Sigmoid colon (tissue), 4 donors: ENCODE measurements at regions not wholly inside any gene's neighbourhood (a gene's known extent, or its start where the extent isn't known, plus 50 kb on each side); places are given as distances from the start of the nearest gene placed in this dataset.

Experiments used
- CTCF ChIP-seq, 4 experiments: fragments of 450-650 bp in 3 of 4; fragments of 200-600 bp in 1 of 4; IDR thresholded peaks; one replicate each; pipeline ENCODE4 v1.5.1; 2016 to 2019; ENCODE audit warnings: antibody characterized with exemption in 4 of 4, mild to moderate bottlenecking in 3 of 4, moderate library complexity in 2 of 4
- EP300 ChIP-seq, 4 donors: sonication (generic); formaldehyde crosslinking; IDR thresholded peaks; one replicate each; pipeline ENCODE4 v1.6.1; 2017; ENCODE audit warnings: antibody characterized with exemption in 4 of 4
- POLR2A ChIP-seq, 2 donors: fragments of 450-650 bp; IDR thresholded peaks; one replicate each; pipeline ENCODE4 v1.6.1; 2016; ENCODE audit warnings: antibody characterized with exemption in 2 of 2, mild to moderate bottlenecking in 2 of 2, moderate library complexity in 2 of 2
- POLR2AphosphoS5 ChIP-seq, 4 donors: sonication (generic); formaldehyde crosslinking; IDR thresholded peaks; one replicate each; pipeline ENCODE4 v1.6.1; 2017; ENCODE audit warnings: antibody characterized with exemption in 4 of 4

- no peak for TF ChIP-seq CTCF (IDR thresholded peaks at IDR 0.05)
- no peak for TF ChIP-seq POLR2A (IDR thresholded peaks at IDR 0.05)
- no peak for TF ChIP-seq POLR2AphosphoS5 (IDR thresholded peaks at IDR 0.05)
- TF ChIP-seq EP300 (IDR thresholded peaks at IDR 0.05) = no peak
These were observed 70.3 kb upstream of the PRMT8 start for GRCh38 chr12:3420693-3421092.
